ENCODE measurements at regions not wholly inside any gene's neighbourhood (a gene's known extent, or its start where the extent isn't known, plus 50 kb on each side); places are given as distances from the start of the nearest gene placed in this dataset.

GRCh38 chr7:16212610-16213009 is 208.7 kb downstream of the CRPPA start:
- TF ChIP-seq CTCF (conservative IDR thresholded peaks at IDR 0.05 in 1 of 2, IDR thresholded peaks at IDR 0.05 in 1 of 2; ENCODE audit: low read depth in 1 of 2, low read length in 2 of 2): no peak
- TF ChIP-seq EZH2 (IDR thresholded peaks at IDR 0.05; ENCODE audit: low read length, missing control alignments): no peak
